ENCODE measurements at regions not wholly inside any gene's neighbourhood (a gene's known extent, or its start where the extent isn't known, plus 50 kb on each side); places are given as distances from the start of the nearest gene placed in this dataset.

- H3K9me3 ChIP-seq = no peaks in the 10 kb centered on the region
- H3K4me3 ChIP-seq = no peak overlapping the region
- TF ChIP-seq CTCF (IDR thresholded peaks at IDR 0.05) (peak; percentile 39 to 53 (median 46)), POLR2A (IDR thresholded peaks at IDR 0.05) (no peak)
- intact Hi-C loops (cut with DNase I; ENCODE audit: low total_unique reads) = no loop called here
- H3K4me1 ChIP-seq = no peaks in the 10 kb centered on the region
- no peaks in the 10 kb centered on the region for H3K36me3 ChIP-seq
- no peak for DNase-seq
- no peaks in the 10 kb centered on the region for H3K27me3 ChIP-seq
- H3K27ac ChIP-seq = no peak overlapping the region
Measured at GRCh38 chr3:174397848-174398247, 461.3 kb upstream of the NAALADL2 start.

- TF ChIP-seq CTCF (IDR thresholded peaks at IDR 0.05) (no peak), POLR2A (IDR thresholded peaks at IDR 0.05) (no peak)
- H3K36me3 ChIP-seq = no peaks in the 10 kb centered on the region
- no peaks in the 10 kb centered on the region for H3K9me3 ChIP-seq
- H3K4me3 ChIP-seq = no peak overlapping the region
- H3K27ac ChIP-seq = no peak overlapping the region
- H3K27me3 ChIP-seq = no peaks in the 10 kb centered on the region
- intact Hi-C loops (cut with DNase I; ENCODE audit: low total_unique reads) = no loop called here
- H3K4me1 ChIP-seq = no peaks in the 10 kb centered on the region
- no peak for DNase-seq
Measured at GRCh38 chr3:174398761-174399160, 460.4 kb upstream of the NAALADL2 start.

- H3K9me3 ChIP-seq = no peaks in the 10 kb centered on the region
- no peak for TF ChIP-seq POLR2A (IDR thresholded peaks at IDR 0.05)
- no peak for TF ChIP-seq CTCF (IDR thresholded peaks at IDR 0.05)
- H3K4me1 ChIP-seq = no peaks in the 10 kb centered on the region
- H3K27me3 ChIP-seq = no peaks in the 10 kb centered on the region
- H3K27ac ChIP-seq = no peak overlapping the region
- DNase-seq = no peak
- H3K4me3 ChIP-seq = no peak overlapping the region
- H3K36me3 ChIP-seq = no peaks in the 10 kb centered on the region
- intact Hi-C loops (cut with DNase I; ENCODE audit: low total_unique reads) = no loop called here
Measured at GRCh38 chr3:174403831-174404230, 455.3 kb upstream of the NAALADL2 start.

GRCh38 chr3:174408310-174408709, 450.8 kb upstream of the NAALADL2 start:
- Histone ChIP-seq H3K36me3 (no peaks in the 10 kb centered on the region), H3K27me3 (no peaks in the 10 kb centered on the region), H3K27ac (no peak overlapping the region), H3K9me3 (no peaks in the 10 kb centered on the region), H3K4me3 (no peak overlapping the region), H3K4me1 (no peaks in the 10 kb centered on the region)
- no peak for DNase-seq
- intact Hi-C loops (cut with DNase I; ENCODE audit: low total_unique reads) = no loop called here
- no peak for TF ChIP-seq CTCF (IDR thresholded peaks at IDR 0.05)
- no peak for TF ChIP-seq POLR2A (IDR thresholded peaks at IDR 0.05)

- H3K4me1 ChIP-seq = no peaks in the 10 kb centered on the region
- H3K27ac ChIP-seq = no peak overlapping the region
- no peak for TF ChIP-seq CTCF (IDR thresholded peaks at IDR 0.05)
- no peak for TF ChIP-seq POLR2A (IDR thresholded peaks at IDR 0.05)
- no peak overlapping the region for H3K4me3 ChIP-seq
- H3K9me3 ChIP-seq = no peaks in the 10 kb centered on the region
- H3K27me3 ChIP-seq = no peaks in the 10 kb centered on the region
- H3K36me3 ChIP-seq = no peaks in the 10 kb centered on the region
- intact Hi-C loops (cut with DNase I; ENCODE audit: low total_unique reads) = no loop called here
- DNase-seq = no peak
Measured at GRCh38 chr3:174409086-174409743, 449.9 kb upstream of the NAALADL2 start.
